ENCODE measurements at regions not wholly inside any gene's neighbourhood (a gene's known extent, or its start where the extent isn't known, plus 50 kb on each side); places are given as distances from the start of the nearest gene placed in this dataset.

DNA sequence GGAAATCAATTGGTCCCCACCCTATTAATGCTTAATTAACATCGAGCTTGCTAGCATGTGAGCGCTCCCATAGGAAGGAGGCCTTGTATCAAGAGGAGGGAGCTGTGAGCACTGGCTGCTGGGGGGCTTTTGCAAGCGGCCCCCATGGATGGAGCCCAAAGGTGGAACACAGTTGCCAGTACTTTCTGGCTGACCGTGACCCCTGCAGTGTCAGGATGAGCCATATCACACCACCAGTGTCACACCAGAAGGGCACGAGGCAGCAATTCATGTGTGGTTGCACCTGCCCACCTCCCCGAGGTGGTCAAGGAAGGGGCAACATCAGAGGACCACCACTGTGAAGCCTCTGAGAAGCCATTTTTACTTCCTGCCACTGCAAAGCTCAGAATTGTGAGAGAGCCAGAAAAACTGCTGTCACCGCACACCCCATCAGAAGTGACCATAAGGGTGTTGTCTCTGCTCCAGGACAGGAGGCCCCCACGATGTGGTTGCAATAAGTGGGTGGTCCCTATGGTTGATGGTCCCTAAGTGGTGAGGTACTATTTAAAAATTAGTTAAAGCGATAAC, 99.8 kb upstream of the RAB6C start:
- DNase-seq: no peak

DNA sequence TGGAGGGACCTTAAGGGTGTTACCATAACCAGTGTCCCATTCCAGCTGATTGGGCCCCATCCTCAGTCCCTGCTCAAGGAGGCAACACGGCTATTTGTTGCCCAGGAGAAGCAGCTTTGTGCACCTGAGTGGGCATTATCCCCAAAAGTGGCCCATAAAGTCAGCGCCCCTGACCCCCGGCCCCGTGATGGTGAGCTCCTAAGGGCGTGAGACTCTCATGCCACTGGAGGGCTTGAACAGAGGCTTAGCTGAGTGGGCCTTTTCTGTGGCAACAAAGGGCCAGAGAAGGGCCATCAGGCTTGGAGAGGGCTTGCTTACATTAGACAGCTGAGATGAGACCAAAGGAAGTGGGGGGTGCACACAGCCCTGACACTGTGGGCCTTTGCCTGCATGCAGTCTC, 99.2 kb upstream of the RAB6C start:
- no peak for DNase-seq

DNA sequence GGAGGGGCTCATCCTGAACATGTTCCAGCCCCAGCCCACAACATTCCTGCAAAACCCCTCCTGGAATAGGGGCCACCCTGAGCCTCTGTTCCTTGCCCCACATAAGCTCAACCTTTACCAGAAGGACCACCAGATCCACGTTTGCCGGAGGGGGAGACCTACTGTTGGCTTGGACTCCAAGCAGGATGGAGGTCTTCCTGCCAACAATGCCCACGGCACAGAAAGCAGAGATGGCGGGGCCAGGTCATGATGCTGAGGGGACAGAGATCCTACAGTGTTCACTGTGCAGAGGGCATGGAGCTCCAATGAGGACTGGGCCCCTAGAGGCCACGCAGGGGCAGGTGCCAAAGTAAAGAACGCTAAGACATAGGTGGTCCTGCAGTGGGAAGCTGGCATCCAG, 98.5 kb upstream of the RAB6C start:
- no peak for DNase-seq

DNA sequence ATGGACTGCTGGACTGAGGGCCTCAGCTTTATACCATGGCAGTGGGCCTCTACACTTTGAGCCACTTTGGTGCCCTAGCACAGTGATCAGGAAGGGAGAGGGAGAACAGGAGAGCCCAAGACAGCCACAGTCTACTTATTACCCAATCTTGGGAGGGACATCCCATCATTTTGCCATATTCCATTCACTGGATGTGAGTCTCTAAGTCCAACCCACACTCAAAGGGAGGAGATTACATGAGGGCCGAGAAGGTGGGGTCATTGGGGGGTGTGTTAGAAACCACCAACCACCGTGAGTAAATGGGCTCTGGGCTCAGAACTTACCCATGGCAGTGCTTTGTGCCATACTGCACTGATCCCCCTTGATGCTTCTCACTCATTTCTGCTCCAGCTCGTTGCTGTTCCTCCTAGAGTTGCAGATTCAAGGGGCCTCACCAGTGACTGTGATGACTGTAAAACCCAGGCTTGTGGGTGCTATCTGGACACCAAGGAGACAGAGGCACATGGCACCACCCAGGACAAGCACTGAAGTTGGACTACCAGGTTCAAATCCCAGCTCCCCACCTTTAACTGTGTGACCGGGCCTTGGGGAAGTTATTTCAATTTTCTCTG, 97.6 kb upstream of the RAB6C start:
- no peak for DNase-seq

DNA sequence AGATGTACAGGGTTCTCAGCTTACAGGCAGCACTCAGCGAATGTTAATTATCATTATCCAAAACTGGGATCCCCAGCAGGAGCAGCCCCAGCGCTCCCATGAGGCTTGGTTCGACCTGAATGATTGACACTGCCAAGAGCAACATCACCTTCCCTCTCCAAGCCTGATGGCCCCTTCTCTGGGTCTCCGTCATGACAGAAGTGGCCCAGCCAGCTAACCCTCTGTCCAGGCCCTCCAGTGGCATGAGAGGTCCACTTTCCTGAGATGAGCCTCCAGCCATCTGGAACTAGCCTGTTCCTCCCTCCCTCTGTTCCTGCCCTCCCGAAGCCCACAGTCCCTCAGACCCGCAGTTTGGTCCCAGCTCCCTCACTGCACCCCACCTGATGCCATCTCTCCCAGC, 97.0 kb upstream of the RAB6C start:
- no peak for DNase-seq

DNA sequence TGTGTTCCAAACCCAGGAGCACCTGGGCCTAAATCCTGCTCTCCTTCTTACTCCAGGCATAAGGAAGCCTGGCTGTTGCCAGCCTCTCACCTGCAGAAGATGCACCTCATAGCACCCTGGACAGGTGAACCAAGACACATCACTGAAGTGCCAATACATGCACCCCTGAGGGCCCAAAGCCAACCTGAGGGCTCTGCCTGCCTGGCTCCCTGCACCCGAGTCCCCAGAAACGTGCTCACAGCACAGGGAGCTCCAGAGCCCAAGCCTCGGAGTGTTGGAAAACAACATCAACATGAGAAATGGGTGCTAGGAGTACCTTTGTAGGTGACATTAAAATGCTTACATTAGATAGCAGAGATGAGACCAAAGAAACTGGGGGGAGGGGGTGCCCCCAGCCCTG, 96.3 kb upstream of the RAB6C start:
- DNase-seq: no peak

DNA sequence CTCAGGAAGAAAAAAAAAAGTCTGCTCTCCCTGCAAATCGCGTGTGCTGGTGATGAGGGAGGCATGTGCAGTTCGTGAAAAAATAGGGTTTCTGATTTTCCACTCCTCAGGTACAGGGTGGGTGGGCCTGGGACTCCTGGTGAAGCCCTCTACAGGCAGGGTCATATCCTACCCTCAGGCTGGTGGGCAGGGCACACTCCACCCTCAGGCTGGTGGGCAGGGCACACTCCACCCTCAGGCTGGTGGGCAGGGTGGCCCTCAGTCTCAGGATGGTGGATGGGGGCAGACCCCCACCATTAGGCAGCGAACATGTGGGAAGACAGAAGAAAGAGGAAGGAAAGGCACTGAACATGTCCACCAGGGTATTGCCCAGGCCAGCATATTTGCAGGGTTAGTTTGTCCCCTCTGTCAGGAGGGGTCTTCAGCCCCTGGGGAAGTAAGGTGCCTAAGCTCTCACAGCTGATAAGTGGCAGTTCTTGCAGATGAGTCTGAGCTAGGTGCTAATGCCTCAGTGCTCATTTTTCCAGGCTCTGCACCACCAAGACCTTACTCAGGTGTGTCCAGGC, 95.2 kb upstream of the RAB6C start:
- DNase-seq: no peak

DNA sequence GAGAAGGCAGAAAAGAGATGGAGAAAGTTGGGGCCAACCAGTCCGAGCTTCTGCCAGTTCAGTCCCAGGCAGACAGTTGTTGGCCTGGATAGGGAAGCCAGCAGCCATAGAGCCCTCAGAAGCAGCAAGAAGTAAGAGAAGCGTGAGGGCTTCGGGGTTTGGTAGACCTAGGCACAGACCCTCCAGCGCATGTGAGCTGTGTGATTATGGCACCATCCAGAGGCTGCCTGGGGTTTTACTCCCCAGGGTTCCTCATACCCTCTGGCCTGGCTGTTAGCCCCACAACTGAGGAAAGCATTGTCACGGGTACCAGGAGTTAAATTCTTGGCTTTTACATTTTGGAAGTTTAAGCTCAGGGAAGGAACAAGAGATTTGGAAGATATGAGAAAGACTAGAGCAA, 93.7 kb upstream of the RAB6C start:
- DNase-seq: no peak

DNA sequence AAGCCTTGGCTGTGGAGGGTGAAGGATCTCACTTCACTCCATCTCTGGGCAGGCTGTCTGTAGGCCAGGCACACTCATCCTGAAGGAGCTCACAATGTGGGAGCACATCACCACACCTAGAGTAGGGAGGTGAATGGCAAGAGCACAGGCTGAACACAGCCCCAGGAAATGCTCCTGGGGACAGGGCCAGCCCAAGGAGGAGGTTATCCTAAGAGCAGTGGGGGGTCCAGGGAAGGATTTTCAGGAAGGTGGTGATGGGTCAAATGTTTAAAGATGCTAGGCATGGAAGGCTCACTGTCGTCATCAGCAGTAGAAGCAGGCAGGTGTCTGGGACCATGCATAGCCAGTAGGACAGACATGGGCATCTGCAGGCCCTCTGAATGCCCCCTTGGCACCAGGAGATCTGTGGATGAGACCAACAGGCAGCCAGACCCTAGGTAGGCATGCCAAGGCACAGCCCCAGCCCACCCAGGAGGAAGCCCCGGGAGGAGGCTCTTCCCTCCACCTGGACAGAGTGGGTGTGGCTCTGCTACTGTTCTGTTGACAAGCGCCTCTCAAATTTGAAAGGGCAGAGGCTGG, 91.7 kb upstream of the RAB6C start:
- no peak for DNase-seq

DNA sequence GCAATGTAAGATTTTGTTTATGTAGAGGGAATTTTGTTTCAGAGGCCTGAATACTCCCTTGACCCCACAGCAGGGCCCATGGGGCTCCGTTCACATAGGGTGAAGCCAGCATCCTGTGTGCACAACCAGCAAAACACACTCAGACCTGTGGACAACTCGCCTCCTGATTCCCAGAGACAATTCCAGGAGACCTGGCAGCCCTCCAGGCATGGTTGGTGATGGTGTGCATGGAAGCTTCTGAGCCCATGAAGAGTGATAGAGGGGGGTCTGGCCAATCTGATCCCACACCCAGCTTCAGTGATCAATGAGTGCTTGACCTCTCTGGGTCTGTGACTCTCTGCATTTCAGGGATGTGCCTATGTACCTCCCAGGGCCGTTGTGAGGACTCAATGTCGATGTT, 91.0 kb upstream of the RAB6C start:
- DNase-seq: no peak

DNA sequence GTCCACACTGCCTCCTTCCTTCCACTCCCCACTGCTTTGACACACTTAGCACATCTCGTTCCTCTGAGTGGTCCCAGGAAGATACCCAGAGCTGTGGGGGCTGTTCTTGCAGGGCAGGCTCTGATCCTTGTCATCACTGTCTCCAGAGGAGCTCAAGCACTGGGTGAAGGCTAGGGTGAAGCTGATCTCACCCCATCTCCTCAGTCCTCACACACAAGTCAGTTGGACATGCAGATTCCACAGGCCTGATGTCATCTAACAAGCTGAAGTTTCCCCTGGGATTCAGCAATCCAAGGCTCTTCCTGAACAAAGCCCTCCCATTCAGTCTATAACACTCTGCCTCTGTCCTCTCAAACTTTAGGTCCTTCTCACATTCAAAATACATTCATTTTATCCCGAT, 90.6 kb upstream of the RAB6C start:
- DNase-seq: no peak

DNA sequence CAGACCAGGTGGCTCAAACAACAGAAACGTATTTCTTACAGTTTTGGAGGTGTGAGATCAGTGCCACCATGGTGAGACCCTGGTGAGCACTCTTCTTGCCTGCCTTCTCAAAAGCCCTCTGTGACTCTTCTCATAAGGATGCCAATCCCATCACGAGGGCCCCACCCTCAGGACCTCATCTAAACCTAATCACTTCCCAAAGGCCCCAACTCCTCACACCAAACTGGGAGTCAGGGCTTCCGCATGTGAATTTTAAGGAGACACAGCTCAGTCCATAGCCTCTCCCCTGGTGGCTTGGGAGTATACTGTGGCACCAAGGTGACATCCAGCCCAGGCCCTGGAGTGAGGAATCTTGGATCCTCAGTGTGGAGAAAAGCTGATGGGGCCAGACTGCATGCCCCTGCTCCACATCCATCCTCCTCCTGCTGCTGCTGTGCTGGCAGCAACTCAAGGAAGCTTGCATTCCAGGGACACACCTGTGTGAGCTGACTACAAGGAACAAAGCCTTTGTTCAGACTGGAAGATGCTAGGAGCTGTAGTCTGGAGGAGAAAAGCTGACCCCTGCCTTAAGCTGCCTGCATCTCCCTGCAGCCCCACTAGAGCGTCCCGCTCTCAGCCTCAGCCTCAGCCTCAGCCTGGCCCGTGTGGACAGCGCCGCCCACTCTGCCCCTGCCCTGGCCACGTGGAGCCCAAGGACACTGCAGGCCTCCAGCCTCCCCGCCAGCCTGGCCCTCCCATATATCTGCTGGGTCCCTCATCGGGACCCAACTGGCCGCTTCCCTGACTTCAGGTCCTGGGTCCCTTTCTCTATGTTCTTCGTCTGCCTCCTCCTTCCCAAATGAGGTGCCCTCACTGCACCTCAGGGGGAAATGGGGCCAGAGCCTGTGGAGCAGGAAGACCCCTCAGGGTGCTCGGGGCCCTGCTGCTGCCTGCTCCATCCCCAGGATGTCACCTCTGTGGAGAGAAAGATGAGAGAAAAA, 87.8 kb upstream of the RAB6C start:
- DNase-seq: no peak

DNA sequence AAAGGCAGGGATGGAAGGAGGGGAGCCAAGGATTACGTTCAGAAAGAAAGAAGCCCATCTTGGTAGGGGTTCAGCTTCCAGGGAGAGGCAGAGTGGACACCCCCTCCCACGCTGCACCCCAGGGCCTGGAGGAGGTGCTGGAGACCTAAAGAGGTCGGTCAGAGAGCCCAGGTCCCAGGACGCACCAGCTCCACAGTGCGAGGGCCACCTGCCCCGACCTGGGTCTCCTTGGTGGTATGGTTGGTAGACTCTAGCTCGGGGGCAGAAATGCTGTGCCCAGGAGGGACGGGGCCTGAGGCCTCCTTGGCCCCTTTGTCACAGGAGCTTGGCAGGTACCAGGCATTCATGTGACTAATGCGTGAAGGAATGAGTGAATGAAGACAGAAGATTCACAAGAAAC, 87.1 kb upstream of the RAB6C start:
- no peak for DNase-seq

DNA sequence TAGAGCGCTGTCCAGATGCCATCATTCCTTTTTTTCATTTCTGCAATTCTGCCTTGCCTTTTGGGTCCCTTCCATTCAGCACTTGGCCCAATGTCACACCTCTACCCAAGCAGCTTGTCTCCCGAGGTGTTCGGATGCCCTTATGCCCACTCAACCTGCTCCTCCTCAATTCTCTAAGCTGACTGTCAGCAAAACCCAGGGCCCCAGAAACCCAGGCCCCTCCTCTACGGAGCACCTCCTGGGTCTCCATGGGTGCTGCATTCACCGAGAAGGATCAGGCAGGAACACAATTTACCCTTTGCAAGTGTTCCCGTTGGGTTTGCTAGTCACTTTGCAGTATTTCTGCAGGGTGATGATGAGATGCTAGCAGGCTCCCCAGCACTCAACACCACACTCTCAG, 86.7 kb upstream of the RAB6C start:
- no peak for DNase-seq

DNA sequence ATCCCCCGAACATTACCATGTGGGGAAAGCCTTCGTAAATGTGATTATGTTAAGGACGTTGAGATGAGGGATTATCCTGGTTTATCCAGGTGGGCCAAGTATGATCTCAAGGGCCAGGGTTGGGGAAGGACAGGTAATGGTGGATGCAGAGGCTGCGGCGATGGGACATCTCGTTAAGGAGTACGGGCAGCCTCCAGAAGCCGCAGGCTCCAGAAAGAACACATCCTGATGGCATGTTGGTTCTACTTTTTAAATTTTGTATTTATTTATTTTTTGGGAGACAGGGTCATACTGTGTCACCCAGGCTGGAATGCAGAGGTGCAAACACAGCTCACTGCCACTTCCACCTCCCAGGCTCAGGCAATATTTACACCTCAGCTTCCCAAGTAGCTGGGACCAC, 86.2 kb upstream of the RAB6C start:
- no peak for DNase-seq

DNA sequence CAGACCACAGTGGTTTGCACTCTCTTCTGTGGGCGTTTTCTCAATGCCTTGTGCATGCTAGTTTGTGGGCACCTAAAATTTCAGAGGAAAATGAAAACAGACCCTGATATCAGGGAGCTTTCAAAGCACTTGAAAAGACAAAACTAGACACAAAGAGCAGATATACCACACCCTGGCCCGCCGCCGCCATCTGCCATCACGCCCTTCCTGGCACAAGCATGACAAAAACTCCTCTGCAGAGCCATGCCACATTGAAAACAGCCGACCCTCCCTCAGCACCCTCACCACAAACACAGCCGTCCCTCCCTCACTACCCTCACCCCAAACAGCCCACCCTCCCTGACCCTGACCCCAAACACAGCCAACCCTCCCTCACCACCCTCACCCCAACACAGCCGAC, 84.8 kb upstream of the RAB6C start:
- no peak for DNase-seq

DNA sequence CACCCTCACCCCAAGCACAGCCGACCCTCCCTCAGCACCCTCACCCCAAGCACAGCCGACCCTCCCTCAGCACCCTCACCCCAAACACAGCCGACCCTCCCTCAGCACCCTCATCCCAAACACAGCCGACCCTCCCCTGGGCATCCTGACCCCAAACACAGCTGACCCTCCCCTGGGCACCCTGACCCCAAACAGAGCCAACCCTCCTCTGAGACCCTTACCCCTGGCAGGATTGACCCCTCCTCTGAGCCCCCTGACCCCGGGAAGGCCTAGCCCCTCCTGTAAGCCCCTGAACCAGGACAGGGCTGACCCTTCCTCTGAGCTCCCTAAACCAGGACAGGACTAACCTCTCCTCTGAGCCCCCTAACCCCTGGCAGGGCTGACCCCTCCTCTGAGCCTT, 84.4 kb upstream of the RAB6C start:
- DNase-seq: no peak

DNA sequence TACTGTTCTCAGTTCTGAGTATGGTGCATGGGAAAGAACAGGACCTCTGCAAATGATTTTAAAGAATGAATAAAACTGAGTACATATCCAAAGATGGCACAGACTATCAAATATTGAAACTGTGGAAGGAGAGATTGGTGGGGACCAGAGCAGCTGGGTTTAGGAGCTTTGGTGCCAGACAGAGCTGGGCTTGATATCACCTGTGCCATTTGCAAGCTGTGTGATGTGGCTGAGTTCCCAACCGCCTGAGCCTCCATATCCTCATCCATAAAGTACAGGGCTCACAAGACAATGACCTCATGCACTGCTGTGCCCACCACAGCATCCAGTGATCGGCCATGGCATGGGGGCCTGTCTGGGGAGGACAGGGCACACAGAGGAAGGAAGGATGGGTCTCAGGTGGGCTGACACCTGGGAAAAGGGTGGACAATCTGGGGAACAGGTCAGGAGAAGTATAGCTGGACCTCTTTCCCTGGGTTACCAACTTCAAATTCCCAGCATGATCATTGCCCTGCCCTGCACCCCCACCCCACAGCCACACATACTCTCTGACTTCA, 83.9 kb upstream of the RAB6C start:
- no peak for DNase-seq

DNA sequence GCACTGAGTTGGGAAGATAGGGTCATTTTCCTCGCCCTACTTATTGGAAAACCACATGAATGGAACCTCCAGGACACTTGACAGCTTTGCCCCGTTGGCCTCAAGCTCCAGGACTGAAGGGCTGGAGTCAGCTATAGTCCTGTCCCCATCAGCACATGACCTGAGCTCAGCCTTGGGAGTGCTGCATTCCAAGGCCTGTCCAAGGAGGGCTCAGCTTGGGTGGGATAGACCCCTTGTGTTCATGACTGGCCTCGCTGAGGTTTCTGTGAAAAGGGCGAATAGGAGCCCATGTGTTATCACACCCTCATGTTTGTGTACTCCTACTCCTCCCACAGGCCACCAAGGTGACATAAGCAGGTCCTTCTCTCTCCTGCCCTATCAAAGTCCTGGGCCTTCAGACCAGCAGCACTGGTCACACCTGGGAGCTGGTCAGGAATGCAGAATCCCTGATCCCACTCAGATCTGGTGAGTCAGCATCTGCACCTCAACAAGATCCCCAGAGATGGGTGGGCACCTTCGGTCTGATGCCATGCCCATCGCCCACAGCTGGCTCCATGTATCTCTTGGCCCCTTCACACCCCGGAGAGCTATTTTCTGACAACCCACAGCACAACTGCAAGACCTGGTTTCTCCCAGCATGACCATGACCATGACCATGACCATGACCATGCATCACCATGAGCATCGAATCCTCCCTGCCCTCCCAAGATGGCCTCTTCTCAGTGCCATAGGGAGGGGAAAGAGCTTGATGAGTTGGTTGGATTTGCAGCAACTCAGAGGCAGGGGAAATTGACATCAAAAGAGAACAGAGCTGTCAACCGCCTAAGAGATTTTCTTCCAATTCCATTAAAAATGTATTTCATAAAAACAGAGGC, 83.0 kb upstream of the RAB6C start:
- DNase-seq: no peak

DNA sequence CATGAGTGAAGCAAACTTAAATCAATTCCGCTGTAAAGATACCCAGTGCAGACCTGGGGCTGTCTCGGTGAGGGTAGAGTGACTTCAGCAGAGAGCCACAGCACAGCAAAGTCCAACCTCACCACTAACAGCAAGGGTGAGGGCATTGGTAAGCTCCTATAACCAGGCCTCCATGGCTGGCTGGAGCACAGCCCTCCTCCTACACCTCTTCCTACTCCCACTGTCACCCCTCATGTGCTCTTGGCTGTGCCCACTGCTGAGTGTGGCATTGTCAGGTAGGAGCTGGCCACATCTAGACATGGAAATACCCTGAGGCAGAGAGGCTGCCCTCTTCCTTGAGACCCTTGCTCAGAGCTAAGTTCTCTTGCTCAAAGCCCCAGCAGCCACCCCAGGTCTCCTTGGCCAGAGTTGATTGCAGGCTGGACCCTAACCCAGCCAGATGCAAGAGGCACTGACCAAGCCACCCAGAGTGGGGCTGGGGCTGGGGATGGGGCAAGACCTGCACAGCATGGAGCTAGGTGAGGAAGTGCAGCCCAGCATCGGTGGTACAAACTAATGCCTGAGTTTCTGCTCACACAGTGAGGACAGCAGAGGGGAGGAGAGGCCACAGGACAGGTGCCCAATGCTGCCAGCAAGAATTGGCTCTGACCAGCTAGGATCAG, 77.6 kb upstream of the RAB6C start:
- DNase-seq: no peak

DNA sequence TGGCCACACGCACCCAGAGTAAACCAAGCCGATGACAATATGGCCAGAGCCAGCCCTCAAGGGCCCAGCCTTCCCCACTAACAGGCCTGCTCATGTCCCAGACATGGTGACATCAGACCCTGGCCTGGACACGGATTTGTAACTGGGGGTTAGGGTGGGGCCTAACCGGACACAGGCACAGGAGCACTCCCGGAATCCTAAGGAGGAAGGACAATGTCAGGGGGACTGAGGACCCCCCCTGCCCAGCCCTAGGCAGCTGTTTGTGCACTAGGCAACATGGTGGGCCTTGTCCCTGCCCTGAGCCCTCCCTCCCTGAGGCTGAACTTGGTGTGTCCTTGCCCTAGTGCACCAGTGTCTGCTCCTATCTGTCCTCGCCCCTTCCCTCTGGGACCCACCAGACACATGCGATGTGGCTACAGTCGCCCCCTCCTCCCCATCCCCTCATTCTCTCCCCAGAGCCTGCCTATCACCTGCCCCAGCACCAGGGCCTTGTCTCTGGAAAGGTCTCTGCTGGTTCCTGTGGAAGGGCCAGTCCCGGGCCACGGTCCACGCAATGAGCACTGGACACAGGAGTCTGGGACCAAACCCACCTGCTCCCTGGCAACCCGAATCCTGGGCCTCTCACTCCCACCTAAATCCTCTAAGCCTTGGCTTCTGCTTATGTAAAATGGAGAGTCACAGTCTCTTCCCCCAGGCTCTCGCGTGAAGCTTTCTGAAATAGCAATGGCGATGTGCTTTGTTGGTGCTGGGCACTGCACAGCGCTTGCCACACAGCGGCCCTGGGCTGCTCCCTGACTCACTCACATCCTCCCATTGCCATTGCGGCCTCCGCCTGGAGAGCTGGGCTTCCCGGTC, 76.5 kb upstream of the RAB6C start:
- DNase-seq: no peak
